Neural cell (in vitro differentiated cells): ENCODE measurements at regions not wholly inside any gene's neighbourhood (a gene's known extent, or its start where the extent isn't known, plus 50 kb on each side); places are given as distances from the start of the nearest gene placed in this dataset.

ENCODE experiments used
- H2AFZ ChIP-seq: fragments of 200-600, 300-800 bp; sonication (generic), shearing (Covaris generic); 2 replicates; pipeline ENCODE4 v1.6.0; 2014; ENCODE audit warnings: low read depth, mild to moderate bottlenecking, antibody characterized with exemption, low read length, moderate library complexity
- H3F3A ChIP-seq: fragments of 200-600 bp; shearing (Covaris generic); 2 replicates; pipeline ENCODE4 v1.6.1; 2016; ENCODE audit warnings: mild to moderate bottlenecking, moderate library complexity, mixed read lengths, antibody characterized with exemption, low read length; ENCODE audit not compliant: insufficient read depth, poor library complexity, severe bottlenecking
- H3K27ac ChIP-seq: fragments of 200-600, 300-800 bp; sonication (generic), shearing (Covaris generic); 2 replicates; pipeline ENCODE4 v1.5.1; 2014; ENCODE audit warnings: mild to moderate bottlenecking, low read length, moderate library complexity
- H3K27me3 ChIP-seq: fragments of 300-800, 200-600 bp; sonication (generic), shearing (Covaris generic); 2 replicates; pipeline ENCODE4 v1.6.0; 2014; ENCODE audit warnings: mild to moderate bottlenecking, low read depth, low read length, moderate library complexity; ENCODE audit not compliant: insufficient read depth
- H3K36me3 ChIP-seq: fragments of 300-800, 200-600 bp; sonication (generic), shearing (Covaris generic); 2 replicates; pipeline ENCODE4 v1.5.1; 2014; ENCODE audit warnings: mild to moderate bottlenecking, antibody characterized with exemption, low read length, moderate library complexity; ENCODE audit not compliant: insufficient read depth
- H3K4me2 ChIP-seq: fragments of 300-800, 200-600 bp; sonication (generic), shearing (Covaris generic); 2 replicates; pipeline ENCODE4 v1.6.0; 2014; ENCODE audit warnings: mild to moderate bottlenecking, low read length
- H3K4me3 ChIP-seq: fragments of 300-800, 200-600 bp; sonication (generic), shearing (Covaris generic); 2 replicates; pipeline ENCODE4 v1.5.1; 2014; ENCODE audit warnings: mild to moderate bottlenecking, low read length, moderate library complexity
- H3K79me2 ChIP-seq: fragments of 200-600 bp; shearing (Covaris generic); replicated peaks from 2 replicates; pipeline ENCODE4 v1.6.0; 2014; ENCODE audit warnings: mild to moderate bottlenecking, low read length, moderate library complexity; ENCODE audit not compliant: insufficient read depth
- H3K9ac ChIP-seq: fragments of 300-800, 200-600 bp; sonication (generic), shearing (Covaris generic); 2 replicates; pipeline ENCODE4 v1.6.1; 2016; ENCODE audit warnings: mild to moderate bottlenecking, low read length, mixed read lengths
- H3K9me2 ChIP-seq: fragments of 200-600 bp; shearing (Covaris generic); 2 replicates; pipeline ENCODE4 v1.6.1; 2016; ENCODE audit warnings: mild to moderate bottlenecking, low read length, mixed read lengths; ENCODE audit not compliant: insufficient read depth
- H3K9me3 ChIP-seq: fragments of 200-600, 300-800 bp; sonication (generic), shearing (Covaris generic); 2 replicates; pipeline ENCODE4 v1.6.1; 2016; ENCODE audit warnings: mild to moderate bottlenecking, mixed run types, low read length, moderate library complexity, mixed read lengths
- H4K20me1 ChIP-seq: fragments of 200-600 bp; shearing (Covaris generic); 2 replicates; pipeline ENCODE4 v1.6.1; 2016; ENCODE audit warnings: mild to moderate bottlenecking, mixed run types; ENCODE audit not compliant: insufficient read depth
- EP300 ChIP-seq: fragments of 450-650 bp; conservative IDR thresholded peaks from 2 replicates; pipeline ENCODE4 v1.6.1; 2014; ENCODE audit warnings: antibody characterized with exemption, mild to moderate bottlenecking, moderate library complexity; ENCODE audit not compliant: poor library complexity, severe bottlenecking
- EZH2 ChIP-seq: fragments of 200-600, 300-800 bp; shearing (Covaris generic), sonication (generic); IDR thresholded peaks from 2 replicates; pipeline ENCODE4 v1.6.1; 2014; ENCODE audit warnings: antibody characterized with exemption, low read length, borderline replicate concordance, mild to moderate bottlenecking; ENCODE audit not compliant: insufficient read depth, poor library complexity, severe bottlenecking
- MXI1 ChIP-seq: fragments of 450-650 bp; conservative IDR thresholded peaks from 2 replicates; pipeline ENCODE4 v1.6.1; 2014; ENCODE audit warnings: antibody characterized with exemption, mild to moderate bottlenecking; ENCODE audit not compliant: poor library complexity, severe bottlenecking
- POLR2AphosphoS5 ChIP-seq: IDR thresholded peaks from 2 replicates; pipeline ENCODE4 v1.6.1; 2012
- RAD21 ChIP-seq: fragments of 450-650 bp; conservative IDR thresholded peaks from 2 replicates; pipeline ENCODE4 v1.6.1; 2014; ENCODE audit warnings: antibody characterized with exemption, mild to moderate bottlenecking, moderate library complexity
- REST ChIP-seq: IDR thresholded peaks from 2 replicates; pipeline ENCODE4 v1.6.1; 2012; ENCODE audit warnings: borderline replicate concordance
- SMC3 ChIP-seq: fragments of 450-650 bp; conservative IDR thresholded peaks from 2 replicates; pipeline ENCODE4 v1.6.1; 2014; ENCODE audit warnings: antibody characterized with exemption, mild to moderate bottlenecking, moderate library complexity; ENCODE audit not compliant: poor library complexity
- TAF1 ChIP-seq: IDR thresholded peaks from 2 replicates; pipeline ENCODE4 v1.6.1; 2012; ENCODE audit warnings: low read depth
- TF ChIP-seq, protein P1 (sequence below): fragments of 450-650 bp; IDR thresholded peaks from 2 replicates; pipeline ENCODE4 v1.5.1; 2014; ENCODE audit warnings: antibody characterized with exemption, mild to moderate bottlenecking, moderate library complexity; ENCODE audit not compliant: poor library complexity, severe bottlenecking

GRCh38 chr18:41155910-41156851 is 798.9 kb upstream of the PIK3C3 start:
- H3K27ac ChIP-seq, result peak overlapping the region; percentile 10
- no peaks in the 10 kb centered on the region for H4K20me1 ChIP-seq
- no peak overlapping the region for H2AFZ ChIP-seq
- no peaks in the 10 kb centered on the region for H3K27me3 ChIP-seq
- H3K4me3 ChIP-seq, result no peak overlapping the region
- H3K79me2 ChIP-seq, result no peaks in the 10 kb centered on the region
- H3K9ac ChIP-seq, result no peak overlapping the region
- H3K9me3 ChIP-seq, result no peaks in the 10 kb centered on the region
- no peaks in the 10 kb centered on the region for H3F3A ChIP-seq
- H3K4me2 ChIP-seq, result no peak overlapping the region
- TF ChIP-seq SMC3, result no peak
- no peak for TF ChIP-seq MXI1
- no peak for TF ChIP-seq EZH2
- no peak for TF ChIP-seq POLR2AphosphoS5
- TF ChIP-seq, protein P1, sequence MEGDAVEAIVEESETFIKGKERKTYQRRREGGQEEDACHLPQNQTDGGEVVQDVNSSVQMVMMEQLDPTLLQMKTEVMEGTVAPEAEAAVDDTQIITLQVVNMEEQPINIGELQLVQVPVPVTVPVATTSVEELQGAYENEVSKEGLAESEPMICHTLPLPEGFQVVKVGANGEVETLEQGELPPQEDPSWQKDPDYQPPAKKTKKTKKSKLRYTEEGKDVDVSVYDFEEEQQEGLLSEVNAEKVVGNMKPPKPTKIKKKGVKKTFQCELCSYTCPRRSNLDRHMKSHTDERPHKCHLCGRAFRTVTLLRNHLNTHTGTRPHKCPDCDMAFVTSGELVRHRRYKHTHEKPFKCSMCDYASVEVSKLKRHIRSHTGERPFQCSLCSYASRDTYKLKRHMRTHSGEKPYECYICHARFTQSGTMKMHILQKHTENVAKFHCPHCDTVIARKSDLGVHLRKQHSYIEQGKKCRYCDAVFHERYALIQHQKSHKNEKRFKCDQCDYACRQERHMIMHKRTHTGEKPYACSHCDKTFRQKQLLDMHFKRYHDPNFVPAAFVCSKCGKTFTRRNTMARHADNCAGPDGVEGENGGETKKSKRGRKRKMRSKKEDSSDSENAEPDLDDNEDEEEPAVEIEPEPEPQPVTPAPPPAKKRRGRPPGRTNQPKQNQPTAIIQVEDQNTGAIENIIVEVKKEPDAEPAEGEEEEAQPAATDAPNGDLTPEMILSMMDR, result no peak
- no peak for TF ChIP-seq REST
- no peak for TF ChIP-seq TAF1
- no peak for TF ChIP-seq EP300
- no peak for TF ChIP-seq RAD21
- no peaks in the 10 kb centered on the region for H3K36me3 ChIP-seq
- no peaks in the 10 kb centered on the region for H3K9me2 ChIP-seq

DNA sequence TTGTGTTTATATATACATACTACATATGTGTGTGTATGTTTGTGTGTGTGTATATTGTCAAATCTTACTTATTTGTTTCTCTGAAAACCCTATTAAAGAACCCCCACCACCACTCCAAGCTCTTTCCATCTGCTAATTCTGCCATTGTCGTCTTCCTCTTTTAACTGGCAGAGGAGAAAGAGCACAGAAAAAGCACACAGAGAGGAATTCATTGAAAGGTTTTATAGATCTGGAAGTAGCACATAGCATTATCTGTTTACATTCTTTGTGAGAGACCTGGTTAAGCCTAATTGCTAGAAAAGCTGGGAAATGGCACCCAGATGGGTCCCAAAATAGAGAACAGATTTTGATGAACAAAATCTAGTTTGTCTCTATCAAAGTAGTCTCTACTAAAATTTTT is 800.0 kb upstream of the PIK3C3 start:
- TF ChIP-seq REST (no peak), EZH2 (no peak), MXI1 (no peak), EP300 (no peak), POLR2AphosphoS5 (no peak), TAF1 (no peak), SMC3 (no peak), RAD21 (no peak)
- TF ChIP-seq, protein P1, result no peak

More for the DNA sequence above, 800.0 kb upstream of the PIK3C3 start:
- Histone ChIP-seq H3K4me3 (no peak overlapping the region), H3K9me2 (no peaks in the 10 kb centered on the region), H3F3A (no peaks in the 10 kb centered on the region), H3K79me2 (no peaks in the 10 kb centered on the region), H3K27ac (peak overlapping the region; percentile 6), H4K20me1 (no peaks in the 10 kb centered on the region), H3K9ac (no peak overlapping the region), H3K9me3 (no peaks in the 10 kb centered on the region), H3K36me3 (no peaks in the 10 kb centered on the region), H3K4me2 (no peak overlapping the region), H2AFZ (no peak overlapping the region), H3K27me3 (no peaks in the 10 kb centered on the region)
